ENCODE measurements at regions not wholly inside any gene's neighbourhood (a gene's known extent, or its start where the extent isn't known, plus 50 kb on each side); places are given as distances from the start of the nearest gene placed in this dataset.
"Not testable (repeated sequence)": the region's sequence is repeated elsewhere in the genome, so short reads cannot be mapped to it uniquely, and the experiment has no call there.

GRCh38 chr14:81738946-81739659, 205.4 kb upstream of the SEL1L start:
- DNase-seq (ENCODE audit: low read depth, low spot score), result no peak

- no peak for DNase-seq (ENCODE audit: low read depth, low spot score)
Observed at GRCh38 chr14:81743605-81744004, 210.0 kb upstream of the SEL1L start.

GRCh38 chr14:81751198-81751597, 217.5 kb upstream of the SEL1L start:
- DNase-seq (ENCODE audit: low read depth, low spot score), result no peak

- no peak for DNase-seq (ENCODE audit: low read depth, low spot score)
Observed at GRCh38 chr14:81759541-81759940, 225.9 kb upstream of the SEL1L start.

- no peak for DNase-seq (ENCODE audit: low read depth, low spot score)
Observed at GRCh38 chr14:81765651-81766275, 232.1 kb upstream of the SEL1L start.

- DNase-seq (ENCODE audit: low read depth, low spot score), result no peak
Observed at GRCh38 chr14:81766321-81766915, 232.8 kb upstream of the SEL1L start.

GRCh38 chr14:81767266-81767995, 233.8 kb upstream of the SEL1L start:
- DNase-seq (ENCODE audit: low read depth, low spot score), result no peak

- DNase-seq (ENCODE audit: low read depth, low spot score), result no peak
Observed at GRCh38 chr14:81771651-81772275, 238.1 kb upstream of the SEL1L start.

DNA sequence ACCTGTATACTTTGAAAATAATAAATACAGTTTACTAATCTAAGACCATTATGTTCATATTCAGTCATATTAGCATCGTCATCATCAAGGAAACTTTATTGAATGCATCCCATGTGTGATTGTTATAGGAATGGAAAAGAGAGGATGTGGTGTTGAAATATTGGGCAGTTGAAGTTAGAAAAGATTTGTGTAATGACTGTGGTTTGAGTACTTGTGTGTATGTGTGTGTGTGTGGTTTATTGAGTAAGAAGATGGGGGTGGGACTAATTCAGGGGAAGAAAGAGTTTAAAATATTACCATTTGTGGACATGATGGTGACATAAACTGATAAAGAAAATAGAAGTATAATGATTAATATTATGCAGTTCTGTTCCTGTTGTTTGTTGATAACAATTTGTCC, 238.7 kb upstream of the SEL1L start:
- DNase-seq (ENCODE audit: low read depth, low spot score), result no peak

DNA sequence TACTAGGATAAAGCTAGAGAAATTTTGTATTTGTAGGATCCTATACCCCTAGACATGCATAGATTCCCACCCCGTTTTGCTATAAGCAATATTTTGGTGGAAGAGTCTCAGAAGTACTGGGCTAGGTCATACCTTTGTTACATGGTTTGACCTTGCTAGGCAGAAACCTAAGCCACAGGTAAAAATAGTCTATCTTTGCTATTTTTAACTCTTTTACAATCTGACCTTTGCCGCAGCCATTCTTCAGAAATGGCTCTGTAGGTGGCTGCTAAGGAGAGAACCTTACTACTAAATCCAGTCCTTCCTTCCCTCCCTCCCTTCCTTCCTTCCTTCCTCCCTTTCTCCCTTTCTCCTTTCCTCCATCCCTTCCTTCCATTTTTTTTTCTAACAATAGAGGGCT, 242.9 kb upstream of the SEL1L start:
- DNase-seq (ENCODE audit: low read depth, low spot score), result no peak

DNA sequence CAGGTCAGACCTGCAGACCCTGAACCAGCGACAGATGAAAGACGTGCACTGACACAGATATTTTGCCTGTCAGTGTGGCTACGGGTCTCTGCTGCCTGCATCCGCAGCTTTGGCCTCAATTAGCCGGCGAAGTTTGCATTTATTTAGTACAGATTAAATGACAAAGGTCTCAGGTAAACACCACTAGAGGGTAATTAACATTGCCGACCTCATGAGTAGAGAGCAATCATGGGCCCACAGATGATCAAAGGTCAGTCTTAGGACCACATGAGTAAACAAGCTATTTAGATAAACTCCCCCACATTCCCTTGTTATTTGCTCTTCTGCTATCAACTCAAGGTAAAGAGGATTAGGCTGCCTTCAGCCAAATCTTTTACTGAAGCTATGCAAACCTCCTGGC, 248.1 kb upstream of the SEL1L start:
- DNase-seq (ENCODE audit: low read depth, low spot score), result not testable (repeated sequence)

DNA sequence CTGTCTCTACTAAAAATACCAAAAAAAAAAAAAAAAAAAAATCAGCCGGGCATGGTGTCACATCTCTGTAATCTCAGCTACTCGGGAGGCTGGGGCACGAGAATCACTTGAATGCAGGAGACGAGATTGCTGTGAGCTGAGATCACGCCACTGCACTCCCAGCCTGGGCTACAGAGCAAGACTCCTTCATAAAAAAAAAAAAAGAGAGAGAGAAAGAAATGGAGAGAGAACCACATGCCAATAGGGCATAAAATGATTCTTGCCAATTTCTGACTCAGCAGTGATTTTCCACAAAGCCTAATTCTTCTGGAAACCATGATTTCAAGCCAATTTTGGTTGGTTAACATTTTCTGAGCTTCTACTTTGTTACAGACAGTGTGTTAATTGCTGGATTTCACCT, 250.4 kb upstream of the SEL1L start:
- no peak for DNase-seq (ENCODE audit: low read depth, low spot score)

DNA sequence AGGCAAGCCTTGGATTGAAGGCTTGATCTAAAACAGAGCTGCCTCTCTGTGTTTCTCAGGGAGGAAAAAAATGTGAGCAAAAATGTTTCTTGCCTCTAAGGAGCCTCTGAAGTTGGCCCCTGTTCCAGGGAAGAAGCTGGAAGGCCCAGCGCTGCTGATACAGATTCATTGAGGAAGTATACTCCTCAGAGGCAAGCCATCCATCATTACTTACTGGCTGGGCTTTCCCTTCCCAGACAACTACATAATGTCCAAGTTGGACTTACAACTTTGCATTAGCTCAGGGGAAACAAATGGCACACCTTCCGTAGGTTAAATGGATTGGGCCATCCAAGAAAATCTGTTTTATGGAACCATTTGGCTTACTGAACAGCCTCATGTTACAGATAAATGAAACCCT, 263.7 kb upstream of the SEL1L start:
- DNase-seq (ENCODE audit: low read depth, low spot score), result no peak

GRCh38 chr14:81801921-81802320, 268.3 kb upstream of the SEL1L start:
- DNase-seq (ENCODE audit: low read depth, low spot score), result no peak

DNA sequence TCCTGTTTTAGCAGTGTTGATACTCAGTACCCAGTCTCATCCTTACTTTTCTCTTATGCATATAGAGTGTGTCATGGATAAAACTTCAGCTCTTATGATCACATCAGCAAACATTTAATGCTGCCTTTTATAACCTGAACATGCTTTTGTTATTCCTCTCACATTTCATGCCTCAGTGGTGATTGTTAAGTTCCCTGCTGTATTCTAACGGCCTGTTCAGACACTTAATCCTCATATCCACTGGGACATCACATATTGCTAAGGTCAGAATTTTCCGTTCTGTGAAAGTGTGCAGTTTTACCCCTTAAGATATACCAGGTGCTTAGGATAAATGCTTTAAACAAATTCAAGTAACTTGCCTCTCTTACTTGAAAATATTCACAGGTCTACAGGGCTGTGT, 268.7 kb upstream of the SEL1L start:
- no peak for DNase-seq (ENCODE audit: low read depth, low spot score)

DNA sequence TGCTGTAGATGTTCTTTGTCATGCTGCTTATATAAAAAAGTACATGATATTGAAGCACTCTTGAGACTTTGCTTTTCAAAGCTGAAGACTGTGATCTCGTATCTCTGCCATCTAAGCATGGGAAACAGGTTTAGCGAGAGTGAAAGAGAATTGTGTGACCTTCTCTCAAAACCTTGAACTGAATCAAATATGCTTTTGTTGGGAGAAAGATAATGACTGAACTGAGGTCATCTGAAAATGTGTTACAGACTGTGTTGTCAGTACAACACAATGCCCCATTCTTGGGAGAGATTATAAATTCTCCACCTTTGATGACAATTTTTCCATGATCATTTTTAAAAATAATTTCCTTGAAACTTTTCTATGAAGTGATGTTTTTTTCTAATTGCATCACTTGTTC, 272.1 kb upstream of the SEL1L start:
- DNase-seq (ENCODE audit: low read depth, low spot score), result no peak

GRCh38 chr14:81811705-81812269, 278.1 kb upstream of the SEL1L start:
- no peak for DNase-seq (ENCODE audit: low read depth, low spot score)

DNA sequence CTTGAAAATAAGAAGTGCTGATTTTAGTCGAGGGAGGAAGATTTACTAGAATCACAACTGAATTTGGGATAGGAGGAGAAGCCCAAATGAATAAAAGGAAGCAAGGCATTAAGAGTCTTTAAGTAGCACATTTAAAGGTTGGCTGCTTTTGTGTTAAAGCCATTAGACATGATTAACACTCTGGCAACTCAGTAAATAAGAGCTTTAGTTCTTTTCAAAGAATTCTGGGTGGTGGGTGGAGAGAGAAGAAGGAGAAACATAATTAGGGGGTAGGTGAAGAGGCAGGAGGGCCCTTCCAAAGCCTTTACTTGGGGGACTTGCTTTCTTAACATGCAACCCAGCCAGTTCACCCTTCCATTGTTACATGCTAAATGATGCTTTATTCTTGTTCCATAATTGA, 284.6 kb upstream of the SEL1L start:
- no peak for DNase-seq (ENCODE audit: low read depth, low spot score)

DNA sequence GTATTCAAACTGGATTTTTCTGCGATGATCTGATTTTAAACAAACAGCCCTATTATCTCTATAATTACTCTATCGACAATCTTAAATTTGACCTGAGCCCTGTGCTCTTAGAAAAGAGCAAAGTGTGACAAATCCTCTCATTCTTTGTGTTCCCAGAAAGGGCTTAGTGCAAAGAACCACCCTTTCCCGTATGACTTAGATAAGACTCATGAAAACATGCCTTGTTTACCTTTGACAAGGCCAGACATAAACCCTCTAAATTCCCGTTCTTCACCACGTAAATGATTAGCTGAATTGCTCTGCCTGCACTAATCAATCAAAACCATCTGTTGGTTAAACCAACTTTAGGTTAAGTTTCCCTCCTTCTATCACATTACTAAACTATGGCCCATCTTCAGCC, 285.7 kb upstream of the SEL1L start:
- no peak for DNase-seq (ENCODE audit: low read depth, low spot score)

DNA sequence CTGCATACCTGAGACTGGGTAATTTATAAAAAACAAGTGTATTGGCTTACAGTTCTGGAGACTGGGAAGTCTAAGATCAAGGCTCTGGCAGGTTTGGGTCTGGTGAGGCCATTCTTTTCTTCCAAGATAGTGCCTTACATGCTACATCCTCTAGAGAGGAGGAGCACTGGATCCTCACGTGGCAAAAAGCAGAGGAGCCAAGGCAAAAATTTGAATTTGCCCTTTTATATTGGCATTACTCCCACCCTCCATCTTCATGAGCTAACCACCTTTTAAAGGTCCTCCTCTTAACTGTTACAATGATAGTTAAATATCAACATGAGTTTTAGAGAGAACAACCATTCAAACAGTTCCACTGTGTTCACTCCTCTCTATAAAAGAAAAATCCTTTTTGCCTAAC, 286.3 kb upstream of the SEL1L start:
- DNase-seq (ENCODE audit: low read depth, low spot score), result no peak

DNA sequence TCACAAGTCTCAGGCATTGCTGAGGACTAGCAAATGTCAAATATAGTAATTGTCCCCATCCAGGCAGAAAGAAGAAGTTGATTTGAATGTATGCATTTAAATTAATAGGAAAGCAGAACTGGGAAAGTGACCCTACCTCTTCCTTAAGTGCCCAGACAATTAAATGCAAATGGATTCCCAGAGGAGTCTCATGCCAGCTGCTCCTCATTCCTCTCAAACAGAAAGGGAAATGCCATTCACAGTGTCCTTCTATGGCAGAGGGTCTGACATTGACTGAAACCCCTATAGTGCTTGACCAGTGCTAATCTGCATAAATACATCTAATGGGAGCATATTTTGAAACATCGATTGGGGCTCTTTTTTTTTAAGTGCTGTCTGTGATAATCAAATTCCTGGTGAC, 292.4 kb upstream of the SEL1L start:
- DNase-seq (ENCODE audit: low read depth, low spot score), result no peak

DNA sequence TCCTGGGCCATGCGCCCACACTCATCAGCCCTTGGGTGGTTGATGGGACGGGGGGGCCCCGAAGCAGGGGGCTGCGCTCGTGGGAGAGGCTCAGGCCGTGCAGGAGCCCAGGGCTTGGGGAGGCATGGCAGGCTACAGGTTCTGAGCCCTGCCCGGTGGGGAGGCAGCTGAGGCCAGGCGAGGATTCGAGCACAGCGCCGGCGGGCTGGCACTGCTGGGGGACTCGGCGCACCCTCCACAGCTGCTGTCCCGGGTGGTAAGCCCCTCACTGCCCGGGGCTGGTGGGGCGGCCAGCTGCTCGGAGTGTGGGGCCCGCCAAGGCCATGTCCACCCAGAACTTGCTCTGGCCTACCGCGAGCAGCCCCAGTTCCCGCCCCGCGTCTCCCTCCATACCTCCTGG, 295.8 kb upstream of the SEL1L start:
- no peak for DNase-seq (ENCODE audit: low read depth, low spot score)

Measured in brain pericyte (primary cell).